HG03045 (cell line): ENCODE measurements at regions not wholly inside any gene's neighbourhood (a gene's known extent, or its start where the extent isn't known, plus 50 kb on each side); places are given as distances from the start of the nearest gene placed in this dataset.

Experiments used
- ATAC-seq: cut with Tn5 transposase; IDR thresholded peaks from one replicate; pipeline ENCODE4 v1.9.1; 2021; ENCODE audit warnings: mild to moderate bottlenecking, moderate library complexity; ENCODE audit not compliant: unreplicated experiment

DNA sequence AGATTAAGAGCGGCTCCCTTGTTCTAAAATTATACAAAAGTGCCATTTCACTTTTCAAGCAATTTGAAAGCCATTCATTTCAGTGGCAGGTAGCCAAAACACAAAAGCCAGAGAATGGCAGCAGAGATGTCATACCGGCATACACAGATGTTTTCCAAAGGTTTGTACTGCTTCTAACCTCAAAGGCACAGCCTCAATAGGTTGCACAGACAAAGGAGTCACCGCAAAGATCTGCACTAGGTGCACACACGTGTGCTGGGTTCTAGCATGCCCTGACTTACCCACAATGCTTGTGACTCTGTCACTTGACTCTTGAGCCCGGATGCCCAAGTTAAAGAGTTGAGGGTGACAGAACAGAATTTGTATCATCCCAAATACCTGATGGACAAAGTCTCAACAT is 448.9 kb upstream of the ADGRL2 start:
- no peak for ATAC-seq

- ATAC-seq, result no peak
Observed at GRCh38 chr1:81349194-81349965, 451.4 kb upstream of the ADGRL2 start.

- no peak for ATAC-seq
Observed at GRCh38 chr1:81345110-81345509, 455.6 kb upstream of the ADGRL2 start.

DNA sequence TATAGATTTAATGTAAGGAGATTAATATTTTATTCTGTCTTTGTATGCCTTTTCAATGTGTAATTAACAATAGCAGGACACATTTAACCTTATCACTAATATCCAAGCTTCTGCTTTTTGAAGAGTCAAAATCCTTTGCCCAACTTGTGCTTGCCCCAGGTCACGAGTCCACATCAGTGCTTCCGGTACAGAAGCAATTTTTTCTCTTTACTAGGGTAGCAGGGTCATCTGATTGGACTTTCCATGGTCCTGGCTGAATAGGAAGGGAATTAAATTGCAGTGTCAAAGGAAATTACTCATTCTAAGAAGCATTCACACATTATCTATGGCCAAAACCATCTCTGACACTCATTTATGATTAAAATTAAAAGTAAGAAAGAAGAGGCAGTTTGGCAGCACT is 460.5 kb upstream of the ADGRL2 start:
- no peak for ATAC-seq

DNA sequence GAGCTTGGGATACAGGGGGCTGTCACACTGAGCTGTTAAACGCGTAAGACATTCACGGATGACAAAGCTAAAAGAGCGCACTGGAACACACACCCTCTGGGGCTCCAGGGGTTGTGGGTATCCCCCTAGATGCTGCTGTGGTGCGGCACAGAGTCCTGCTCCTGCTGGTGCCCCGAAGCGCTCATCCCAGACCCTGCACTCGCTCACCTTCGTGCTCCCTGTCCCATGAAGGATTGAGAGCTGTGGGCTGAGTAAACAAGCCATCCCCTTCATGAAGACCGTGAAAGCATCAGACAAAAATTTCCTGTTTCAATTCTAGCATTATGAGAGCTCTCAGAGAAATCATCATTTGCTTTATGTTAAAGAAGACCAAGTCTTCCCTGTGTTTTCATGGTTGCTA is 463.5 kb upstream of the ADGRL2 start:
- ATAC-seq, result no peak

- ATAC-seq, result no peak
Observed at GRCh38 chr1:81335876-81336275, 464.9 kb upstream of the ADGRL2 start.

DNA sequence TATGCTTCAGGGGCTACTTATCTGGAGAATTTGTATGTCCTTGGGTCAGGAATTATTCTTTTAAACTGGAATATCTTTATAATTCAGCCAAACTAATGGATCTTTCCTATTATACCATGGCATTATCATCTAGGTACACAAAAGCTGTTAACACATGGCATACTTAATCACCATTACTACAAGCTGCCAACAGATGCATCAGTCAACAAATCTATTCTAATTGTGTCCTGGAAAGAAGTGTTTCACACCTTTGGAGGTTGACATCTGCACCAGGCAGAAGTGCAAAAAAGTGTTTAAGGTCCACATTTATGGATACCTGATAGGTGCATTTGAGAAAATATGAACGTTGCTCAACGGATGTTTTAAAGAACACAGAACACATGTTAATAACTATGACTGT is 470.2 kb upstream of the ADGRL2 start:
- ATAC-seq, result no peak

DNA sequence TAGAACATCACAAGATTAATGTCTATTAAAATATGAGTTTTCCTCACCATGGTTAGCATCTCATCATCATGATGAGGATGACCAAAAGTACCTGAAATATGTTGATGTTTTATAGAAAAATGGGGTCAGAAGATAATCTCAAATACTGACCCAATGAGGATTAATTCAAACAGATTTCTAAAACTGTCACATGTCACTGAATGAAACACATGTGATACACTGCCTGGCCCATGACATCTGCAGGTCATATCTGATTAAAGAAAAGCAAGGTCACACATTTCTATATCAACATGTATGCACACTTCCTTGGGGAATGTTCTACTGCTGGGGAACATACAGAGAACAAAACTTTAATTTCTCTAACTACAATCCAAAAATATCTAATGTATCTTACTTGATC is 470.6 kb upstream of the ADGRL2 start:
- no peak for ATAC-seq

- no peak for ATAC-seq
Observed at GRCh38 chr1:81329041-81329440, 471.7 kb upstream of the ADGRL2 start.

DNA sequence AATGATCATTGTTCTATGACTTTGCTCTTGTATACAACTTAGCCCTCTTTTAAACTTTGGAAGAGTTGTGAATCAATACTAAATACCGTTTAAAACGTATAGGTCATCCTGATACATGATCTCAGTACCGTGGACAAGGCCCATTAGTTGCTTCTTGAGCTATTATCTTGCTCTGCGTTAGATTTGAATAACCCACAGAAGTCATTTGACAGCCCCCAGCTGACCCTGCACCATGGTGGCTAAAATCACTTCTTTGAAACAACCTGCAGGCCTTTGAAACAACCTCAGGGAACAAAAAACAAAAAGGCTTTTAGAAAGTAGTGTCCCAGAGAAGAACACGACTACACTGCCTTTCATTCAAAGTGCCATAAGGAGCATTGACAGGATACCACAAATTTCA is 473.0 kb upstream of the ADGRL2 start:
- no peak for ATAC-seq

- ATAC-seq, result no peak
Observed at GRCh38 chr1:81327103-81327710, 473.5 kb upstream of the ADGRL2 start.

DNA sequence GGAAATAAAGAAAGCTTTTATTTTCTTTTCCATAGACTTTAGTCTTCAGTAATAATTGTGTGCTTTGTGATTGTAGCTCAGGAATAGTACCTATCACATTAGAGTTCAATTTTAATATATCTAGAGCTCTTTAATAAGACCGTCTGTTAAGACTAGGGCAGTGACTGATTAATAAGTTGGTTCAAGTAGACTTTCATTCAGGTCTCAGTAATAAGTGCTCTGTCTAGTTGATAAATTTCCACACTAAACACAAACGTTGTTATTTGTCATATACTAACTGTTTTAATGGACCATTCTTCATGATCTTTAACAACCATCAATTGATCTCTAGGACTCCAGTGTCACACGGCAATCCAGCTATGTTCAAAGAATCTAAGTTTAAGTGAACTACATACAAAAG is 474.5 kb upstream of the ADGRL2 start:
- no peak for ATAC-seq

DNA sequence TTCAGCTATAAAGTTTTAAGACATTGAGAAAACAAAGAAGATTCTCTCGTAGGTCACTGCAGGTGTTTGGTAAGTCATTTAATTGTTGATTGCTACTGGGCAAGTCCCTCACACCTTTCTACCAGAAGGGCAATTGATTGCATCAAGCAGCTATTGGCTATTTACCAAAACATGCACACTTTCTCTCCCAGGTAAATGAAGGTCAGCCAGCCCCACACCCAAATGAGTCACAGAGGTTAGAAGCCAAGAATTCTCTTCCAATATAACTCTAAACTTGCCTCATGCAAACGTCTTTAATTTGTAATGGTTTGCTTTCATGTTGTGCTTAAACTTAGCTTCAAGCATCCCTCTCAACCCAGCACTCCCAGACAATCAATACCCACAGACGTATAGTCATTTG is 475.3 kb upstream of the ADGRL2 start:
- no peak for ATAC-seq

DNA sequence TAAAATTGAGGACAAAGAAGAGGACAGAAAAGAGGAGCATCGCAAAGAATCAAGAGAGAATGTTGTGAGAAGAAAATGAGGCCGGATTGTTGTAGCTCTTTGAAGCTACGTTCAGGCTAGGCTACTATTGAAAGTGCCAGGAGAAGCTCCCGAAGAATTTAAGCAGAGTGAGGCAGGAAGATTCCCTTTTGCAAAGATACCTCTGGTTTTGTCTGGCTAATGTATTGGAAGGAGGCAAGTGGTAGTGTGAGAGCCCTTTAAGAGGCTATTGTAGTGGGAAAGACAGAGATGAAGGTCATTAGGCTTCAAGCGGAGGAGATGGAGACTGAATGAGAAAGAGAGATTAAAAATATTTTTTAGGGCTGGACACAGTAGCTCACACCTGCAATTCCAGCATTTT is 476.9 kb upstream of the ADGRL2 start:
- ATAC-seq, result no peak

GRCh38 chr1:81317191-81317590 is 483.5 kb upstream of the ADGRL2 start:
- ATAC-seq, result no peak

DNA sequence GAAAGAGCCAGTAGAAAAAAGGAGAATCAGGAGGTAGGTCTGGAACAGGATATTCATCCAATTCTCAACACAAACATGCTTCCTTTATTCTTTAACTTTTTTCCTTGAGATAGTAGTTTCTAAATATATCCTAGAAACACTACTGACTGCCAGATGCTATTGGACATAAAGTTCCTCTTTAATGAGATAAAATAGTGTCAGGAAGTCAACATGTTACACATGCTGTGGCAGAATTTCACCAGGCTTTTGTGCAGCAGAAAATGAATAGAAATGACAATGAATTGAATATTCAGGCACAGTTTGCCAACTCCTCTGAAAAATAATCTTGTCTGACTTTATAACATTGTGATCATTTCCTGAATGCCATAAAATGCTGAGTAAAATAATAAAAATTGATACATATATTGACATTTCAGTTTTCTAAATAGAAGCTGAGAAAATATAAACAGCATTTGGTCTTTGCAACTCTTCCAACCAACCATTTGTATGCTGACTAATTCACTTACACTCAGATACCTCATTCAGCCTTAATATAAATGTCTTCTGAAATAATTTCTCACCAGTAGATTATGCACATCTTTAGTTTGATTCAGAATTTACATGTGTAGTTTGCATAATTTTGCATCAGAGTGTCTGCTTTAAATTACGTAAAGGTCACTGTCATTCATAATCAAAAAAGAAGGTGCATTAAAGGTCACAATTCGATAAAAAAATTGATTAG is 486.1 kb upstream of the ADGRL2 start:
- ATAC-seq, result no peak

DNA sequence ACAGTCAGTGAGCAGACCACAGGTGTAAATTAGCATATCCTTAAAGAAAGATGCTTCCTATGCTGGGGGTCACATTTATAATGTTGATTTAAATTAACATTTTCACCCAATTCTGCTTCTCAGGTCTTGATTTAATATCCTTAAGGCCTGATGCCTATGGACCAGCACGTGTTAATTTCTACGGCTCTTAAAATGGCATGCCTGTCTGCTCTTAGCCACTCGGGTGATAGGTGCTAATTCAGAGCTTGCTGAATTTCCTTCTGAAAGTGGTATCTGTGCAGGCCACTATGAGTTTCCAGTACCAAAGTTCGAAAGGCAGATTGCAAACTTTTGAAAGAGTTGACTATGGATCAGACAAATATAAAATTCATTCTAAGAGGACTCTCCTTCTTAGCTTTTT is 487.4 kb upstream of the ADGRL2 start:
- ATAC-seq, result no peak

GRCh38 chr1:81312272-81312754 is 488.4 kb upstream of the ADGRL2 start:
- ATAC-seq, result no peak

- ATAC-seq, result no peak
Observed at GRCh38 chr1:81310250-81310649, 490.5 kb upstream of the ADGRL2 start.

- ATAC-seq, result no peak
Observed at GRCh38 chr1:81308191-81308590, 492.5 kb upstream of the ADGRL2 start.

DNA sequence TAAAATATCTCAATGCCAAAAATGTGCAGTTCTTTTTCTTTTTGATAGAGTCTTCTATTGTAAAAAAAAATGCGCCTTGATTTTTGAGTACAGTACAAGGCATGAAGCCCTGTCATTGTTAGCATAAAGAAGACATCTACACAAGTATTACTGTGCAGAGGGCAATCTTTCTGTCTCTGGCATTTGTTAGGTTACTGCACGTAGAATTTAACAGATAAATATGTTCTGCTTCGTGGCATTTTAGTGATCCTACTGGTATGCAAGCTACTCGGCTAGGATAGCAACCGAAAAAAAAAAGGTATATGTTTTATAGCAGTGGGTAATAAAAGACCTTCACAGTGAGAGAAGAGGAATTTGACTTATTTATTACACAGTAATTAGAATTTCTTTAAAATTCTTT is 492.9 kb upstream of the ADGRL2 start:
- no peak for ATAC-seq

DNA sequence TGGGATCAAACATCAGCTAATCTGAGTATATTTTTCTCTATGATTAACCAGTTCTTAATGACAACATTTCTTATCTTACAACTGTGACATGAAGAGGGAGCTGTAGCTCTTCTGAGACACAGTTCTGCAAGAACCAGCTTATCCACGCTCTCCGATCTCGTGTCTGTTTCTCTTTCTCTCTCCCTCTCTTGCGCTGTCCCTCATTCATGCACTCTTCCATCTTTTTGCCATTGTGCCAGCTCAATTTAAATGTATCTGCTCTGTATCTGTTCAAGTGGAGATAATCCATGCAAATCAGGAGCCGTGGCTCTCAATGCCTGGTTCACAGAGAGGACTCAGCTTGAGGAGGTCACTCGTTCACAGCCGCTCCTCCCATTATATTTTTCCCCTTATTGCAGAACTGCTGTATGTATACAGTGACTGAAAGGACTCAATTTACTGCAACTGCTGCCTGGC is 494.7 kb upstream of the ADGRL2 start:
- no peak for ATAC-seq
